ENCODE measurements at regions not wholly inside any gene's neighbourhood (a gene's known extent, or its start where the extent isn't known, plus 50 kb on each side); places are given as distances from the start of the nearest gene placed in this dataset.

- no peak for TF ChIP-seq POLR2A (IDR thresholded peaks at IDR 0.05; ENCODE audit: extremely low read depth, insufficient read length)
- no peak for TF ChIP-seq MYC (IDR thresholded peaks at IDR 0.05; ENCODE audit: low read depth, low read length)
- TF ChIP-seq CTCF (IDR thresholded peaks at IDR 0.05; ENCODE audit: low read depth, low read length), result no peak
Measured at GRCh38 chr4:114184901-114185300, 205.5 kb upstream of the ARSJ start.
